Peyer's patch (tissue), 4 donors: ENCODE measurements at regions not wholly inside any gene's neighbourhood (a gene's known extent, or its start where the extent isn't known, plus 50 kb on each side); places are given as distances from the start of the nearest gene placed in this dataset.

Experiments used
- POLR2A ChIP-seq, 2 donors: fragments of 450-650 bp; IDR thresholded peaks; one replicate each; pipeline ENCODE4 v1.5.1; 2017; ENCODE audit warnings: antibody characterized with exemption in 2 of 2, mild to moderate bottlenecking in 2 of 2, moderate library complexity in 2 of 2
- TF ChIP-seq, protein P1 (sequence below), 6 experiments: fragments of 450-650 bp in 4 of 6; fragments of 200-600 bp in 2 of 6; sonication (generic) in 1 of 6; IDR thresholded peaks; one replicate each; pipeline ENCODE4 v1.5.1; 2017 to 2019; ENCODE audit warnings: antibody characterized with exemption in 6 of 6, mild to moderate bottlenecking in 3 of 6, moderate library complexity in 1 of 6

DNA sequence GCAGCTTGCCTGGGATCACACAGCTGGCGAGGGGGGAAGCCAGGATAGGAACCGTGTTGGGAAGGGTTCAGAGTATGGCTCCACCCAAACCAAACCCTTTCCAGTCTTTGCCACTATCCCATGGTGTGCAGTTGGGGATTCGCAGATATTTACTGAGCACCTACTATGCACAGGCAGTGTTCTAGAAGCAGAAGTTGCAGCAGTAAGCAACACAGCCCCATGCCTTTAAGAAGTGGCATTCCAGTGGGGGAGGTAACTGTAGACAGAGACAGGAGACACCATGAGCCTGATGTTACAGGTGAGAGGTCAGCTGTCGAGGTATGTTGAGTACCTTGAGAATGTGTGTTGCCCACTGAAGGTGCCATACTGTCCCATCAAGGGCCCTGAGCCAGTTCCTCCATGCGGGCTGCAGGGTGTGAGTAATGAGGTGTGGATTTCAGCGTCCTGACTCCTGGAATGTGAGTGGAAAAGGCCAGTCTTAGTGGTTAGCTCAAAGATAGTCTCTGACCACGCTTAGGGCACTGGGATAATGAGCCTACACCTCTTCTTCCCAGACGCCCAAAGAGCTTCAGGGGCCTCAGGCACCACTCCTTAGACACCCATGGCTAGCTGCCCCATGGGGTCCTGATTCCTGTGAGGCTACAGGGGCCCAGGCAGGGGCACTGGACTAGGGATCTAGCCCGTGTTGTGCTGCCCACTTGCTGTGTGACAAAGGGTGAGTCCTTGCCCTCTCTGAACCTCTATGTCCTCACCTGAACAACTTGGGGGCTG lies 71.8 kb upstream of the TP53I11 start:
- TF ChIP-seq POLR2A (IDR thresholded peaks at IDR 0.05) = no peak
- TF ChIP-seq, protein P1, sequence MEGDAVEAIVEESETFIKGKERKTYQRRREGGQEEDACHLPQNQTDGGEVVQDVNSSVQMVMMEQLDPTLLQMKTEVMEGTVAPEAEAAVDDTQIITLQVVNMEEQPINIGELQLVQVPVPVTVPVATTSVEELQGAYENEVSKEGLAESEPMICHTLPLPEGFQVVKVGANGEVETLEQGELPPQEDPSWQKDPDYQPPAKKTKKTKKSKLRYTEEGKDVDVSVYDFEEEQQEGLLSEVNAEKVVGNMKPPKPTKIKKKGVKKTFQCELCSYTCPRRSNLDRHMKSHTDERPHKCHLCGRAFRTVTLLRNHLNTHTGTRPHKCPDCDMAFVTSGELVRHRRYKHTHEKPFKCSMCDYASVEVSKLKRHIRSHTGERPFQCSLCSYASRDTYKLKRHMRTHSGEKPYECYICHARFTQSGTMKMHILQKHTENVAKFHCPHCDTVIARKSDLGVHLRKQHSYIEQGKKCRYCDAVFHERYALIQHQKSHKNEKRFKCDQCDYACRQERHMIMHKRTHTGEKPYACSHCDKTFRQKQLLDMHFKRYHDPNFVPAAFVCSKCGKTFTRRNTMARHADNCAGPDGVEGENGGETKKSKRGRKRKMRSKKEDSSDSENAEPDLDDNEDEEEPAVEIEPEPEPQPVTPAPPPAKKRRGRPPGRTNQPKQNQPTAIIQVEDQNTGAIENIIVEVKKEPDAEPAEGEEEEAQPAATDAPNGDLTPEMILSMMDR (IDR thresholded peaks at IDR 0.05) = no peak
